ENCODE measurements at regions not wholly inside any gene's neighbourhood (a gene's known extent, or its start where the extent isn't known, plus 50 kb on each side); places are given as distances from the start of the nearest gene placed in this dataset.

GRCh38 chr4:11857881-11858280 lies 429.2 kb upstream of the HS3ST1 start:
- Histone ChIP-seq H3K9me3 (no peaks in the 10 kb centered on the region), H3K27ac (no peak overlapping the region), H3K4me1 (no peaks in the 10 kb centered on the region), H3K4me3 (no peak overlapping the region), H3K36me3 (no peaks in the 10 kb centered on the region), H3K27me3 (no peaks in the 10 kb centered on the region)
- no peak for ATAC-seq
- intact Hi-C loops (cut with DNase I) = no loop called here
- TF ChIP-seq CTCF (IDR thresholded peaks at IDR 0.05) = no peak
- no peak for DNase-seq

- ATAC-seq (peak; percentile 62), DNase-seq (no peak)
- no peak overlapping the region for H3K27ac ChIP-seq
- H3K4me3 ChIP-seq = no peak overlapping the region
- H3K36me3 ChIP-seq = no peaks in the 10 kb centered on the region
- no peaks in the 10 kb centered on the region for H3K27me3 ChIP-seq
- H3K9me3 ChIP-seq = no peaks in the 10 kb centered on the region
- H3K4me1 ChIP-seq = no peaks in the 10 kb centered on the region
- TF ChIP-seq CTCF (IDR thresholded peaks at IDR 0.05) = no peak
- intact Hi-C loops (cut with DNase I) = no loop called here
Observed at GRCh38 chr4:11847167-11847566, 418.5 kb upstream of the HS3ST1 start.

- Histone ChIP-seq H3K27me3 (no peaks in the 10 kb centered on the region), H3K27ac (no peak overlapping the region), H3K4me1 (no peaks in the 10 kb centered on the region), H3K9me3 (no peaks in the 10 kb centered on the region), H3K36me3 (no peaks in the 10 kb centered on the region), H3K4me3 (no peak overlapping the region)
- ATAC-seq = peak; percentile 64
- DNase-seq = no peak
- no peak for TF ChIP-seq CTCF (IDR thresholded peaks at IDR 0.05)
- intact Hi-C loops (cut with DNase I) = no loop called here
Observed at GRCh38 chr4:11843927-11844326, 415.2 kb upstream of the HS3ST1 start.

GRCh38 chr4:11843340-11843739 lies 414.6 kb upstream of the HS3ST1 start:
- no peak for TF ChIP-seq CTCF (IDR thresholded peaks at IDR 0.05)
- DNase-seq (no peak), ATAC-seq (no peak)
- Histone ChIP-seq H3K4me1 (no peaks in the 10 kb centered on the region), H3K4me3 (no peak overlapping the region), H3K27me3 (no peaks in the 10 kb centered on the region), H3K9me3 (no peaks in the 10 kb centered on the region), H3K36me3 (no peaks in the 10 kb centered on the region), H3K27ac (no peak overlapping the region)
- intact Hi-C loops (cut with DNase I) = no loop called here

GRCh38 chr4:11842620-11843263 lies 414.0 kb upstream of the HS3ST1 start:
- no peaks in the 10 kb centered on the region for H3K36me3 ChIP-seq
- H3K27me3 ChIP-seq = no peaks in the 10 kb centered on the region
- no peak overlapping the region for H3K27ac ChIP-seq
- no peak for ATAC-seq
- intact Hi-C loops (cut with DNase I) = no loop called here
- no peaks in the 10 kb centered on the region for H3K9me3 ChIP-seq
- no peak for DNase-seq
- H3K4me3 ChIP-seq = no peak overlapping the region
- H3K4me1 ChIP-seq = no peaks in the 10 kb centered on the region
- no peak for TF ChIP-seq CTCF (IDR thresholded peaks at IDR 0.05)

DNA sequence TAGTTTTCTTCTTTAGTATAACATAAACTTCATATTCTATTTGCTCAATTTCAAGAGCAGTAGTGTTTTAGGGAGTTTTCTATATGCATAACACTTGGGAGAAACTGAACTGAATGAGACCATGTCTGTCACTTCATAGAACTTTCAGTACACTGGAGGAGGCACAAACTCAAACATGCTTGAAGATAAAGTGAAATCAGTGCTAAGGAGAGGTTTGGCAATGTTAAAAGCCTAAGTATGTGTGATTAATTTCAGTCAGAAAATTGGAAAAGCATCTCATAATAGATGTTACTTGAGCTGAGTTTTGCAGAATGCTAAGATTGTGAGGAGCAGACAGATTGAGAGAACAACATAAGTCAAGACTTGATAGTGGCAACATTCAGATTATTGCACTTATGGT lies 411.2 kb upstream of the HS3ST1 start:
- Histone ChIP-seq H3K27me3 (no peaks in the 10 kb centered on the region), H3K27ac (no peak overlapping the region), H3K9me3 (no peaks in the 10 kb centered on the region), H3K4me1 (no peaks in the 10 kb centered on the region), H3K4me3 (no peak overlapping the region), H3K36me3 (no peaks in the 10 kb centered on the region)
- no peak for ATAC-seq
- intact Hi-C loops (cut with DNase I) = no loop called here
- no peak for DNase-seq
- no peak for TF ChIP-seq CTCF (IDR thresholded peaks at IDR 0.05)

All from upper lobe of right lung (tissue), 1 donor.